AG04450 (cell line): ENCODE measurements at regions not wholly inside any gene's neighbourhood (a gene's known extent, or its start where the extent isn't known, plus 50 kb on each side); places are given as distances from the start of the nearest gene placed in this dataset.

ENCODE experiments used
- CTCF ChIA-PET: fragments of 300-600, 350-600 bp; formaldehyde crosslinking; extraction: SDS; loops from one replicate; lab custom pipeline; 2022; ENCODE audit warnings: antibody characterized with exemption, inconsistent platforms; lab: Charles Lee
- POLR2A ChIA-PET: fragments of 350-600 bp; formaldehyde crosslinking; extraction: SDS; loops from one replicate; lab custom pipeline; 2021; ENCODE audit warnings: antibody characterized with exemption, inconsistent platforms; lab: Yijun Ruan, JAX
- DNase-seq: peaks from one replicate; pipeline ENCODE4 v3.0.0-alpha.2; 2011; ENCODE audit warnings: low read depth, low spot score
- H3K27ac ChIP-seq: one replicate; pipeline ENCODE4 v1.5.1; 2012; ENCODE audit warnings: low read depth, low read length, control low read depth
- H3K27me3 ChIP-seq: one replicate; pipeline ENCODE4 v1.6.0; 2012; ENCODE audit warnings: low read length; ENCODE audit not compliant: control insufficient read depth, insufficient read depth
- H3K4me3 ChIP-seq: 2 replicates; pipeline ENCODE4 v1.5.1; 2011; ENCODE audit warnings: mild to moderate bottlenecking, low read depth, low read length, control low read depth
- H3K9me3 ChIP-seq: 2 replicates; pipeline ENCODE4 v1.5.1; 2012; ENCODE audit warnings: low read length; ENCODE audit not compliant: control insufficient read depth, insufficient read depth
- CTCF ChIP-seq: IDR thresholded peaks from 2 replicates; pipeline ENCODE4 v1.5.1; 2011; ENCODE audit warnings: low read depth, low read length, control low read depth, inconsistent platforms

DNA sequence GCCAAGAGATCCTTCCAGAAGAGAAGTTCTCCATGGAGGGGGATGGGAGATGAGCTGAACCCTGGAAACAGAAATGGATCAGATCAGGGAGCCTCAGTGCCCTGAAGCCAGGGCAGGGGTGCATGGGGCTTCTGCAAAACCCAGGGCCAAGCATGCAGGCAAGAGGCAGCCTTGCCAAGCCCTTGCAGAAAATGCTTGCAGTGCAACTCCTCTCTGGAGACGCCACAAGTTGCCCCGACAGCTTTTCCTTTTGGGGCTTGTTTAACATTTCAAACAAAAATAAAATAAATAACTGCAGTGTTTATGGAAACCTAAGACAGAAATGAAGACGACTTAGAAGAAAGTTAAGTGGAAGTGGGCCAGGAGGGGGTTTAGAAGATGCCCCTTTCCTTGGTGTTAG lies 177.5 kb upstream of the TNP1 start:
- Histone ChIP-seq H3K4me3 (no peak overlapping the region), H3K27ac (no peak overlapping the region), H3K9me3 (no peaks in the 10 kb centered on the region), H3K27me3 (no peaks in the 10 kb centered on the region)
- DNase-seq: no peak
- no peak for TF ChIP-seq CTCF
- CTCF ChIA-PET: no interaction called here
- POLR2A ChIA-PET: interaction anchor here (0.6 to 1.0 kb wide), 2 partner anchors 29 to 342 kb away, joined by 3 to 4 read pairs; partner anchors contain the start of gene IGFBP5

DNA sequence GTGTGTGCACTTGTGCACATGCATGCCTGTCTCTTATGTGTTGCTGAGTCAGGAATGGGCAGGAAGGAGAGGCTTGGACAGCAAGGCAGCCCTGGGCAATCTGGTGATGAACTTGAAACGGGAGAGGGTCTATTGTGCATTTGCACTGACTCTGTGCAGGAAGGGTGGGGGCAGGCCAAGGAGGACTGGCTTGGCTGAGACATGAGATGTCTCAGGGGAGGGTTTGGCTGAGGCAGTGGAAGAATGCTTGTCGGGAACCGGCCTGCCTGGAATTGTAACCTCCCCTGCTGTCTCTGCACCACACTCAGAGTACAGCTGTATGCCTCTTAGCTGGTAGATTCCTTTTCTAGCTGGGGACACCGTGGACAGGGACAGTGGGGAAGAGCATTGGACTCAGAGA lies 176.1 kb upstream of the TNP1 start:
- Histone ChIP-seq H3K4me3 (no peak overlapping the region), H3K9me3 (no peaks in the 10 kb centered on the region), H3K27ac (no peak overlapping the region), H3K27me3 (peaks cover 5% of the 10 kb centered on the region)
- ChIA-PET POLR2A (no interaction called here), CTCF (no interaction called here)
- TF ChIP-seq CTCF: no peak
- DNase-seq: no peak

GRCh38 chr2:217033186-217033585 lies 173.3 kb upstream of the TNP1 start:
- Histone ChIP-seq H3K27me3 (peaks cover 12% of the 10 kb centered on the region), H3K27ac (no peak overlapping the region), H3K9me3 (no peaks in the 10 kb centered on the region), H3K4me3 (no peak overlapping the region)
- no peak for TF ChIP-seq CTCF
- ChIA-PET CTCF (no interaction called here), POLR2A (no interaction called here)
- no peak for DNase-seq

DNA sequence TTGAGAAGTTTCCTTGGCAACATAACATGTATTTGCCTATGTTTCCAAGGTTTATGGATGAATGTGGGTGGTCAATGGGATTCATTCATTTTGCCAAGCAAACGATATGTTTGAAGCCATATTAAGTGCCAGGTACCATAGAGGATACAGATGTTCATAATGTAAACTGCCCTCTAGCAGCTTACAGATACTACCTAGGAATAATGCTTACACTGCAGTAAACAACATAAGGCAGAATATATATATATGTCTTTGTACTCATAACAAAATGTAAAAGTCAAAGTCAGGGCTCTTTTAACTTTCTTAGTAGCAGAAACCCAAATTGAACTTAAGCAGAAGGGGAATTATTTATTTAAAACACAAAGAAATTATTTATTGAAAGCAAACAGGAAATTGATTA lies 171.6 kb upstream of the TNP1 start:
- Histone ChIP-seq H3K27me3 (peaks cover 12% of the 10 kb centered on the region), H3K27ac (no peak overlapping the region), H3K9me3 (no peaks in the 10 kb centered on the region), H3K4me3 (no peak overlapping the region)
- TF ChIP-seq CTCF: no peak
- no peak for DNase-seq
- ChIA-PET POLR2A (no interaction called here), CTCF (no interaction called here)

DNA sequence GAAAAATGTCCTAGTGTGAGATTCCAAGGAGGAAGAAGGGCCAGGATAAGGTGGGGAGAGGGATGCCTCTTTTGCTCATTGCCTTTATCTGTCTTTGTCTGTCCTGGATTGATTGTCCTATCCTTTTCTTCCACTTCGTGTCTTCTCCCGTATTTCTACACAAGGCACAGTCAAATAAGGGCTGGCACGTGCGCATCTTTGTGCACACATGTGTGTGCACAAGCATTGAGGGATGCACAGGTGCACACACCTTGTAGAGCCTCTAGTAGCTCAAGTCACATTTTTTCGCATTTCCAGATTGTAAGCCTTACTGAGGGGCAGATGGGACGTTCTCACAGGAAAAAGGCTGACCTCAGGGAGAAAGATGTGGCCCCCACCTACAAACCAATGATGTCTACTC lies 170.2 kb upstream of the TNP1 start:
- Histone ChIP-seq H3K27ac (no peak overlapping the region), H3K9me3 (no peaks in the 10 kb centered on the region), H3K4me3 (no peak overlapping the region), H3K27me3 (peaks cover 12% of the 10 kb centered on the region)
- CTCF ChIA-PET: no interaction called here
- no peak for DNase-seq
- TF ChIP-seq CTCF: no peak
- POLR2A ChIA-PET: no interaction called here
